ENCODE measurements at regions not wholly inside any gene's neighbourhood (a gene's known extent, or its start where the extent isn't known, plus 50 kb on each side); places are given as distances from the start of the nearest gene placed in this dataset.

DNA sequence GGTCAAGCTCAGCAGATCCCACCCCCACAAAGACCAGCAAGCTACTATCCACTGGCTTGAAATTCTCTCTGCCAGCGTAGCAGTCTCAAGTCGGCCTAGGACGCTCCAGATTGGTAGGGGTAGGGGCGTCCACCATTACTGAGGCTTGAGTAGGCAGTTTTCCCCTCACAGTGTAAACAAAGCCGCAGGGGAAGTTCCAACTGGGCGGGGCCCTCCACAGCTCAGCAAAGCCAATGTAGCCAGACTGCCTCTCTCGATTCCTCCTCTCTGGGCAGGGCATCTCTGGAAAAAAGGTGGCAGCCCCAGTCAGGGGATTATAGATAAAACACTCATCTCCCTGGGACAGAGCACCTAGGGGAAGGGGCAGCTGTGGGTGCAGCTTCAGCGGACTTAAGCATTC is 1064.9 kb upstream of the TENM4 start:
- POLR2A ChIA-PET, result no interaction called here
- ATAC-seq (no peak), DNase-seq (ENCODE audit: low read depth in 1 of 2, low spot score in 1 of 2) (no peak), FAIRE-seq (no peak)
- Histone ChIP-seq H3K27ac (no peak overlapping the region), H3K9me3 (no peaks in the 10 kb centered on the region), H3K4me1 (no peaks in the 10 kb centered on the region), H3K4me3 (no peak overlapping the region), H3K4me2 (no peak overlapping the region)
- 0% methylated on average over 8 of the region's 8 CpGs for WGBS (ENCODE audit: missing lambda C conversion rate)
- TF ChIP-seq HMGXB4 (CRISPR knock-in tag; IDR thresholded peaks at IDR 0.05; ENCODE audit: borderline replicate concordance), result no peak
- no peak for TF ChIP-seq EHMT2 (IDR thresholded peaks at IDR 0.05; ENCODE audit: low read depth)
- no peak for TF ChIP-seq E2F6 (IDR thresholded peaks at IDR 0.05; ENCODE audit: borderline replicate concordance, low read depth)
- TF ChIP-seq HES2 (IDR thresholded peaks at IDR 0.05), result no peak
- no peak for TF ChIP-seq NR3C1 (IDR thresholded peaks at IDR 0.05)
- no peak for TF ChIP-seq KDM5A (IDR thresholded peaks at IDR 0.05)
- no peak for TF ChIP-seq POLR2AphosphoS2 (conservative IDR thresholded peaks at IDR 0.05; ENCODE audit: low read length)
- no peak for TF ChIP-seq POLR2A (IDR thresholded peaks at IDR 0.05; ENCODE audit: low read length)
- TF ChIP-seq RCOR1 (IDR thresholded peaks at IDR 0.05; ENCODE audit: low read depth, low read length), result no peak
- TF ChIP-seq PHF8 (IDR thresholded peaks at IDR 0.05; ENCODE audit: borderline replicate concordance, low read depth), result no peak
- no peak for TF ChIP-seq FOXS1 (CRISPR knock-in tag; IDR thresholded peaks at IDR 0.05)
- no peak for TF ChIP-seq SMC3 (IDR thresholded peaks at IDR 0.05)
- no peak for TF ChIP-seq CBX2 (IDR thresholded peaks at IDR 0.05; ENCODE audit: borderline replicate concordance, low read depth)
- TF ChIP-seq MAZ (IDR thresholded peaks at IDR 0.05; ENCODE audit: borderline replicate concordance, low read depth, low read length), result no peak
- TF ChIP-seq, protein P1, sequence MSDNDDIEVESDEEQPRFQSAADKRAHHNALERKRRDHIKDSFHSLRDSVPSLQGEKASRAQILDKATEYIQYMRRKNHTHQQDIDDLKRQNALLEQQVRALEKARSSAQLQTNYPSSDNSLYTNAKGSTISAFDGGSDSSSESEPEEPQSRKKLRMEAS (IDR thresholded peaks at IDR 0.05), result no peak
- TF ChIP-seq, protein P2, sequence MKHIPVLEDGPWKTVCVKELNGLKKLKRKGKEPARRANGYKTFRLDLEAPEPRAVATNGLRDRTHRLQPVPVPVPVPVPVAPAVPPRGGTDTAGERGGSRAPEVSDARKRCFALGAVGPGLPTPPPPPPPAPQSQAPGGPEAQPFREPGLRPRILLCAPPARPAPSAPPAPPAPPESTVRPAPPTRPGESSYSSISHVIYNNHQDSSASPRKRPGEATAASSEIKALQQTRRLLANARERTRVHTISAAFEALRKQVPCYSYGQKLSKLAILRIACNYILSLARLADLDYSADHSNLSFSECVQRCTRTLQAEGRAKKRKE (CRISPR knock-in tag; IDR thresholded peaks at IDR 0.05; ENCODE audit: low read depth), result no peak
- no peak for TF ChIP-seq EP300 (IDR thresholded peaks at IDR 0.05)
- no peak for TF ChIP-seq ZNF302 (CRISPR knock-in tag; IDR thresholded peaks at IDR 0.05)
- no peak for TF ChIP-seq GATA3 (IDR thresholded peaks at IDR 0.05; ENCODE audit: borderline replicate concordance)
- no peak for TF ChIP-seq CTCF (IDR thresholded peaks at IDR 0.05)
- CTCF ChIA-PET, result no interaction called here

GRCh38 chr11:80503990-80504389 is 1063.2 kb upstream of the TENM4 start:
- ATAC-seq (no peak), DNase-seq (ENCODE audit: low read depth in 1 of 2, low spot score in 1 of 2) (no peak), FAIRE-seq (no peak)
- 5% methylated on average over 1 of the region's 1 CpG for WGBS (ENCODE audit: missing lambda C conversion rate)
- no peaks in the 10 kb centered on the region for H3K4me1 ChIP-seq
- ChIA-PET CTCF (no interaction called here), POLR2A (no interaction called here)
- H3K4me3 ChIP-seq, result no peak overlapping the region
- no peak overlapping the region for H3K27ac ChIP-seq
- H3K4me2 ChIP-seq, result no peak overlapping the region
- H3K9me3 ChIP-seq, result no peaks in the 10 kb centered on the region; the same call in 2 of the 3 replicates
- TF ChIP-seq RARB (CRISPR knock-in tag; IDR thresholded peaks at IDR 0.05), result no peak
- no peak for TF ChIP-seq PHF8 (IDR thresholded peaks at IDR 0.05; ENCODE audit: borderline replicate concordance, low read depth)
- no peak for TF ChIP-seq ZNF302 (CRISPR knock-in tag; IDR thresholded peaks at IDR 0.05)
- TF ChIP-seq RFX5 (IDR thresholded peaks at IDR 0.05), result no peak
- no peak for TF ChIP-seq TFCP2L1 (CRISPR knock-in tag; IDR thresholded peaks at IDR 0.05)
- TF ChIP-seq JUN (IDR thresholded peaks at IDR 0.05), result no peak
- TF ChIP-seq HMGXB4 (CRISPR knock-in tag; IDR thresholded peaks at IDR 0.05; ENCODE audit: borderline replicate concordance), result no peak
- TF ChIP-seq, protein P1 (IDR thresholded peaks at IDR 0.05), result no peak
- TF ChIP-seq EP300 (IDR thresholded peaks at IDR 0.05), result no peak
- TF ChIP-seq, protein P3, sequence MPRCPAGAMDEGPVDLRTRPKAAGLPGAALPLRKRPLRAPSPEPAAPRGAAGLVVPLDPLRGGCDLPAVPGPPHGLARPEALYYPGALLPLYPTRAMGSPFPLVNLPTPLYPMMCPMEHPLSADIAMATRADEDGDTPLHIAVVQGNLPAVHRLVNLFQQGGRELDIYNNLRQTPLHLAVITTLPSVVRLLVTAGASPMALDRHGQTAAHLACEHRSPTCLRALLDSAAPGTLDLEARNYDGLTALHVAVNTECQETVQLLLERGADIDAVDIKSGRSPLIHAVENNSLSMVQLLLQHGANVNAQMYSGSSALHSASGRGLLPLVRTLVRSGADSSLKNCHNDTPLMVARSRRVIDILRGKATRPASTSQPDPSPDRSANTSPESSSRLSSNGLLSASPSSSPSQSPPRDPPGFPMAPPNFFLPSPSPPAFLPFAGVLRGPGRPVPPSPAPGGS (IDR thresholded peaks at IDR 0.05), result no peak
- no peak for TF ChIP-seq CTCF (IDR thresholded peaks at IDR 0.05)
- no peak for TF ChIP-seq SMC3 (IDR thresholded peaks at IDR 0.05)
- no peak for TF ChIP-seq HOXB5 (CRISPR knock-in tag; IDR thresholded peaks at IDR 0.05)
